HG03066 (cell line): ENCODE measurements at regions not wholly inside any gene's neighbourhood (a gene's known extent, or its start where the extent isn't known, plus 50 kb on each side); places are given as distances from the start of the nearest gene placed in this dataset.

Source experiments
- ATAC-seq: cut with Tn5 transposase; IDR thresholded peaks from one replicate; pipeline ENCODE4 v1.9.1; 2021; ENCODE audit warnings: low read depth; ENCODE audit not compliant: unreplicated experiment

- ATAC-seq, result no peak
Measured at GRCh38 chr20:40331807-40332560, 357.1 kb downstream of the MAFB start.

- ATAC-seq, result no peak
Measured at GRCh38 chr20:40331249-40331648, 357.8 kb downstream of the MAFB start.

- no peak for ATAC-seq
Measured at GRCh38 chr20:40329321-40329720, 359.7 kb downstream of the MAFB start.

- ATAC-seq, result no peak
Measured at GRCh38 chr20:40326784-40327183, 362.3 kb downstream of the MAFB start.

GRCh38 chr20:40325006-40325568, 363.9 kb downstream of the MAFB start:
- ATAC-seq, result no peak

- ATAC-seq, result no peak
Measured at GRCh38 chr20:40323361-40323794, 365.7 kb downstream of the MAFB start.

GRCh38 chr20:40322941-40323340, 366.1 kb downstream of the MAFB start:
- ATAC-seq, result no peak

GRCh38 chr20:40320517-40321011, 368.5 kb downstream of the MAFB start:
- no peak for ATAC-seq

- no peak for ATAC-seq
Measured at GRCh38 chr20:40319741-40320516, 369.1 kb downstream of the MAFB start.

GRCh38 chr20:40319056-40319455, 370.0 kb downstream of the MAFB start:
- ATAC-seq, result no peak

GRCh38 chr20:40317156-40317790, 371.8 kb downstream of the MAFB start:
- ATAC-seq, result no peak

- ATAC-seq, result no peak
Measured at GRCh38 chr20:40314278-40314677, 374.8 kb downstream of the MAFB start.

GRCh38 chr20:40313730-40314129, 375.3 kb downstream of the MAFB start:
- no peak for ATAC-seq

- ATAC-seq, result no peak
Measured at GRCh38 chr20:40309731-40310130, 379.3 kb downstream of the MAFB start.

GRCh38 chr20:40307997-40308396, 381.0 kb downstream of the MAFB start:
- ATAC-seq, result no peak

- ATAC-seq, result no peak
Measured at GRCh38 chr20:40307268-40307667, 381.8 kb downstream of the MAFB start.

- ATAC-seq, result no peak
Measured at GRCh38 chr20:40305303-40305702, 383.7 kb downstream of the MAFB start.

- no peak for ATAC-seq
Measured at GRCh38 chr20:40304119-40304613, 384.9 kb downstream of the MAFB start.

- ATAC-seq, result no peak
Measured at GRCh38 chr20:40294747-40295146, 394.3 kb downstream of the MAFB start.

GRCh38 chr20:40294175-40294574, 394.9 kb downstream of the MAFB start:
- ATAC-seq, result no peak

GRCh38 chr20:40293740-40294139, 395.3 kb downstream of the MAFB start:
- no peak for ATAC-seq
